ENCODE measurements at regions not wholly inside any gene's neighbourhood (a gene's known extent, or its start where the extent isn't known, plus 50 kb on each side); places are given as distances from the start of the nearest gene placed in this dataset.
A peak's percentile ranks its signal among the peaks of the same experiment; 100 is the strongest.

- Histone ChIP-seq H3K36me3 (no peaks in the 10 kb centered on the region), H3K4me1 (no peaks in the 10 kb centered on the region), H3K4me3 (no peak overlapping the region), H3K27ac (no peak overlapping the region), H3K27me3 (no peaks in the 10 kb centered on the region), H3K9me3 (no peaks in the 10 kb centered on the region)
- ATAC-seq (no peak), DNase-seq (no peak)
- TF ChIP-seq CTCF (IDR thresholded peaks at IDR 0.05), result no peak
- intact Hi-C loops (cut with DNase I), result no loop called here
Measured at GRCh38 chr2:185441486-185442005, 297.1 kb upstream of the FSIP2 start.

GRCh38 chr2:185456517-185456916, 282.1 kb upstream of the FSIP2 start:
- H3K4me1 ChIP-seq, result no peaks in the 10 kb centered on the region
- no peak for TF ChIP-seq CTCF (IDR thresholded peaks at IDR 0.05)
- no peaks in the 10 kb centered on the region for H3K27me3 ChIP-seq
- no peak overlapping the region for H3K4me3 ChIP-seq
- DNase-seq, result no peak
- peak; percentile 46 for ATAC-seq
- H3K36me3 ChIP-seq, result no peaks in the 10 kb centered on the region
- intact Hi-C loops (cut with DNase I), result no loop called here
- H3K27ac ChIP-seq, result no peak overlapping the region
- peaks cover 0 to 17% of the 10 kb centered on the region in 2 donors for H3K9me3 ChIP-seq

GRCh38 chr2:185463481-185463880, 275.1 kb upstream of the FSIP2 start:
- H3K4me1 ChIP-seq, result no peaks in the 10 kb centered on the region
- no peak for DNase-seq
- no peaks in the 10 kb centered on the region for H3K9me3 ChIP-seq
- no peak for TF ChIP-seq CTCF (IDR thresholded peaks at IDR 0.05)
- no peaks in the 10 kb centered on the region for H3K36me3 ChIP-seq
- intact Hi-C loops (cut with DNase I), result no loop called here
- H3K4me3 ChIP-seq, result no peak overlapping the region
- no peaks in the 10 kb centered on the region for H3K27me3 ChIP-seq
- H3K27ac ChIP-seq, result no peak overlapping the region
- ATAC-seq, result no peak

- DNase-seq (no peak), ATAC-seq (no peak)
- H3K27me3 ChIP-seq, result no peaks in the 10 kb centered on the region
- no peak for TF ChIP-seq CTCF (IDR thresholded peaks at IDR 0.05)
- H3K9me3 ChIP-seq, result no peaks in the 10 kb centered on the region
- H3K36me3 ChIP-seq, result no peaks in the 10 kb centered on the region
- H3K4me3 ChIP-seq, result no peak overlapping the region
- intact Hi-C loops (cut with DNase I), result no loop called here
- H3K4me1 ChIP-seq, result no peaks in the 10 kb centered on the region
- H3K27ac ChIP-seq, result no peak overlapping the region
Measured at GRCh38 chr2:185466915-185467314, 271.7 kb upstream of the FSIP2 start.

GRCh38 chr2:185471441-185471840, 267.2 kb upstream of the FSIP2 start:
- no peak overlapping the region for H3K27ac ChIP-seq
- no peaks in the 10 kb centered on the region for H3K4me1 ChIP-seq
- peaks cover 0 to 23% of the 10 kb centered on the region in 2 donors for H3K9me3 ChIP-seq
- ATAC-seq (no peak), DNase-seq (no peak)
- H3K36me3 ChIP-seq, result no peaks in the 10 kb centered on the region
- H3K4me3 ChIP-seq, result no peak overlapping the region
- no peaks in the 10 kb centered on the region for H3K27me3 ChIP-seq
- TF ChIP-seq CTCF (IDR thresholded peaks at IDR 0.05), result no peak
- intact Hi-C loops (cut with DNase I), result no loop called here

Measured in left lung (tissue), 4 donors.